ENCODE measurements at regions not wholly inside any gene's neighbourhood (a gene's known extent, or its start where the extent isn't known, plus 50 kb on each side); places are given as distances from the start of the nearest gene placed in this dataset.

- TF ChIP-seq CHD1 (IDR thresholded peaks at IDR 0.05; ENCODE audit: low read depth, low read length) (no peak), HDAC6 (IDR thresholded peaks at IDR 0.05; ENCODE audit: low read depth, low read length) (no peak), RFX5 (IDR thresholded peaks at IDR 0.05; ENCODE audit: borderline replicate concordance, low read depth, low read length) (no peak), ATF3 (IDR thresholded peaks at IDR 0.05; ENCODE audit: insufficient read depth, low read depth, low read length) (no peak), SP2 (IDR thresholded peaks at IDR 0.05; ENCODE audit: low read length) (no peak)
Observed at GRCh38 chr3:87127281-87127680, 99.8 kb upstream of the CHMP2B start (continued).

Data from H1 (cell line).